Endodermal cell (in vitro differentiated cells): ENCODE measurements at regions not wholly inside any gene's neighbourhood (a gene's known extent, or its start where the extent isn't known, plus 50 kb on each side); places are given as distances from the start of the nearest gene placed in this dataset.

Experiments
- DNase-seq: peaks from one replicate; pipeline ENCODE4 v3.0.0-alpha.2; 2017
- H3K27ac ChIP-seq: 2 replicates; pipeline ENCODE4 v1.5.1; 2013; ENCODE audit warnings: mild to moderate bottlenecking, low read depth, low read length, moderate library complexity
- H3K27me3 ChIP-seq: 2 replicates; pipeline ENCODE4 v1.6.1; 2013; ENCODE audit warnings: mild to moderate bottlenecking, low read length, moderate library complexity; ENCODE audit not compliant: insufficient read depth, control insufficient read depth, poor library complexity, severe bottlenecking
- H3K36me3 ChIP-seq: 2 replicates; pipeline ENCODE4 v1.7.0; 2013; ENCODE audit warnings: mild to moderate bottlenecking, low read length, moderate library complexity; ENCODE audit not compliant: control insufficient read depth, insufficient read depth
- H3K4me1 ChIP-seq: one replicate; pipeline ENCODE4 v1.7.0; 2013; ENCODE audit warnings: low read length; ENCODE audit not compliant: control insufficient read depth, insufficient read depth
- H3K4me3 ChIP-seq: 2 replicates; pipeline ENCODE4 v1.5.1; 2013; ENCODE audit warnings: mild to moderate bottlenecking, low read length, moderate library complexity
- H3K9ac ChIP-seq: 2 replicates; pipeline ENCODE4 v1.6.1; 2013; ENCODE audit warnings: mild to moderate bottlenecking, low read length, moderate library complexity; ENCODE audit not compliant: poor library complexity, severe bottlenecking; ENCODE audit errors: extremely low read depth
- H3K9me3 ChIP-seq: 2 replicates; pipeline ENCODE4 v1.6.1; 2013; ENCODE audit warnings: mild to moderate bottlenecking, low read length, moderate library complexity; ENCODE audit not compliant: control insufficient read depth
- H3K27ac Mint-ChIP-seq: 2 replicates; pipeline ENCODE4 v1.8.0; 2020; ENCODE audit warnings: mixed read lengths
- H3K27me3 Mint-ChIP-seq: 2 replicates; pipeline ENCODE4 v1.8.0; 2021; ENCODE audit warnings: mild to moderate bottlenecking, mixed read lengths; ENCODE audit not compliant: insufficient read depth
- H3K36me3 Mint-ChIP-seq: 2 replicates; pipeline ENCODE4 v1.8.0; 2020; ENCODE audit warnings: low read depth, mixed read lengths
- H3K4me1 Mint-ChIP-seq: 2 replicates; pipeline ENCODE4 v1.8.0; 2020; ENCODE audit warnings: mixed read lengths
- H3K4me3 Mint-ChIP-seq: 2 replicates; pipeline ENCODE4 v1.8.0; 2020; ENCODE audit warnings: mild to moderate bottlenecking, moderate library complexity, mixed read lengths
- H3K9me3 Mint-ChIP-seq: 2 replicates; pipeline ENCODE4 v1.8.0; 2020; ENCODE audit warnings: mild to moderate bottlenecking, mixed read lengths
- CTCF ChIP-seq: fragments of 200-600 bp; sonication (generic); conservative IDR thresholded peaks from 2 replicates; pipeline ENCODE4 v1.5.0; 2021; ENCODE audit warnings: antibody characterized with exemption, mild to moderate bottlenecking
- WGBS, 2 experiments: methylation state at CpG; one replicate each; pipeline versions ENCODE4 v1.1.5 to v1.1.7; 2013; ENCODE audit warnings: missing lambda C conversion rate in 2 of 2, mixed read lengths in 1 of 2; ENCODE audit not compliant: insufficient coverage in 1 of 2, insufficient read length in 1 of 2; 5-methylcytosine and 5-hydroxymethylcytosine counted together

- H3K9me3 Mint-ChIP-seq = no peaks in the 10 kb centered on the region
- H3K36me3 Mint-ChIP-seq = no peaks in the 10 kb centered on the region
- WGBS, 2 experiments = 86 to 100% methylated on average over 1 of the region's 2 CpGs
- H3K27me3 Mint-ChIP-seq = no peaks in the 10 kb centered on the region
- H3K4me1 ChIP-seq = no peaks in the 10 kb centered on the region
- H3K4me3 ChIP-seq = no peak overlapping the region
- no peaks in the 10 kb centered on the region for H3K36me3 ChIP-seq
- H3K9me3 ChIP-seq = no peaks in the 10 kb centered on the region
- H3K27ac Mint-ChIP-seq = no peak overlapping the region
- no peak overlapping the region for H3K4me3 Mint-ChIP-seq
- DNase-seq = no peak
- no peak overlapping the region for H3K27ac ChIP-seq
- TF ChIP-seq CTCF = no peak
- H3K4me1 Mint-ChIP-seq = no peaks in the 10 kb centered on the region
- H3K9ac ChIP-seq = no peak overlapping the region
- no peaks in the 10 kb centered on the region for H3K27me3 ChIP-seq
Measured at GRCh38 chr15:38886315-38887163, 321.9 kb upstream of the RASGRP1 start.

GRCh38 chr15:38888701-38889221, 324.1 kb upstream of the RASGRP1 start:
- H3K36me3 Mint-ChIP-seq = no peaks in the 10 kb centered on the region
- 83 to 91% methylated on average over 3 to 5 of the region's 5 CpGs for WGBS, 2 experiments
- TF ChIP-seq CTCF = no peak
- H3K36me3 ChIP-seq = no peaks in the 10 kb centered on the region
- no peaks in the 10 kb centered on the region for H3K27me3 ChIP-seq
- DNase-seq = no peak
- H3K27me3 Mint-ChIP-seq = no peaks in the 10 kb centered on the region
- H3K9ac ChIP-seq = no peak overlapping the region
- no peaks in the 10 kb centered on the region for H3K4me1 Mint-ChIP-seq
- H3K9me3 Mint-ChIP-seq = peaks cover 7% of the 10 kb centered on the region
- H3K27ac Mint-ChIP-seq = no peak overlapping the region
- no peaks in the 10 kb centered on the region for H3K9me3 ChIP-seq
- H3K4me3 ChIP-seq = no peak overlapping the region
- no peak overlapping the region for H3K27ac ChIP-seq
- no peaks in the 10 kb centered on the region for H3K4me1 ChIP-seq
- no peak overlapping the region for H3K4me3 Mint-ChIP-seq

GRCh38 chr15:38890194-38890593, 325.6 kb upstream of the RASGRP1 start:
- no peaks in the 10 kb centered on the region for H3K36me3 ChIP-seq
- no peak for DNase-seq
- no peaks in the 10 kb centered on the region for H3K4me1 Mint-ChIP-seq
- H3K9me3 Mint-ChIP-seq = peaks cover 7% of the 10 kb centered on the region
- no peaks in the 10 kb centered on the region for H3K4me1 ChIP-seq
- H3K27me3 Mint-ChIP-seq = no peaks in the 10 kb centered on the region
- H3K4me3 ChIP-seq = no peak overlapping the region
- no peaks in the 10 kb centered on the region for H3K27me3 ChIP-seq
- WGBS, 2 experiments = 97 to 100% methylated on average over 2 to 3 of the region's 3 CpGs
- no peak overlapping the region for H3K9ac ChIP-seq
- TF ChIP-seq CTCF = no peak
- no peaks in the 10 kb centered on the region for H3K9me3 ChIP-seq
- no peak overlapping the region for H3K27ac Mint-ChIP-seq
- no peak overlapping the region for H3K27ac ChIP-seq
- no peaks in the 10 kb centered on the region for H3K36me3 Mint-ChIP-seq
- no peak overlapping the region for H3K4me3 Mint-ChIP-seq
